ENCODE measurements at regions not wholly inside any gene's neighbourhood (a gene's known extent, or its start where the extent isn't known, plus 50 kb on each side); places are given as distances from the start of the nearest gene placed in this dataset.

DNA sequence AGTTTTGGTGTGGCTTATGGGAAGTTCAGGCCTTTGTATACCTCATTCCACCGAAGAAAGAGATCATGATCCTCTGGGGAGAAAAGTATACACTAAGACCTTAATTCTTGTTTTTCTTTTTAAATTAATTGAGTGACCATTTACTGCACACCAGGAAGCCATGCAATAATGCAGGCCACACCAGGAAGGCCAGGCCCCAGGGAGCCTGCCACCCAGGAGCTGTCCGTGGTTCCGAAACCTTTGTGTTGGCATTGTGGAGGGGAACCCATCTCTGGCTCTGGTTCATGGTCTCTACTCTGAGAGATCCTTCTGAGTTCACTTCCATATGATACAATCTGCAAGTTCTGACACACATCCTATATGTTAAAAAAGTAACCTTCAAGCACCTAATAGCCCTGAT is 291.8 kb downstream of the MIAT start:
- TF ChIP-seq, protein P1, sequence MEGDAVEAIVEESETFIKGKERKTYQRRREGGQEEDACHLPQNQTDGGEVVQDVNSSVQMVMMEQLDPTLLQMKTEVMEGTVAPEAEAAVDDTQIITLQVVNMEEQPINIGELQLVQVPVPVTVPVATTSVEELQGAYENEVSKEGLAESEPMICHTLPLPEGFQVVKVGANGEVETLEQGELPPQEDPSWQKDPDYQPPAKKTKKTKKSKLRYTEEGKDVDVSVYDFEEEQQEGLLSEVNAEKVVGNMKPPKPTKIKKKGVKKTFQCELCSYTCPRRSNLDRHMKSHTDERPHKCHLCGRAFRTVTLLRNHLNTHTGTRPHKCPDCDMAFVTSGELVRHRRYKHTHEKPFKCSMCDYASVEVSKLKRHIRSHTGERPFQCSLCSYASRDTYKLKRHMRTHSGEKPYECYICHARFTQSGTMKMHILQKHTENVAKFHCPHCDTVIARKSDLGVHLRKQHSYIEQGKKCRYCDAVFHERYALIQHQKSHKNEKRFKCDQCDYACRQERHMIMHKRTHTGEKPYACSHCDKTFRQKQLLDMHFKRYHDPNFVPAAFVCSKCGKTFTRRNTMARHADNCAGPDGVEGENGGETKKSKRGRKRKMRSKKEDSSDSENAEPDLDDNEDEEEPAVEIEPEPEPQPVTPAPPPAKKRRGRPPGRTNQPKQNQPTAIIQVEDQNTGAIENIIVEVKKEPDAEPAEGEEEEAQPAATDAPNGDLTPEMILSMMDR (IDR thresholded peaks at IDR 0.05): no peak
- no peak for TF ChIP-seq POLR2A (IDR thresholded peaks at IDR 0.05)

Measured in prostate gland (tissue), 2 donors.